HCT116 (cell line): ENCODE measurements at regions not wholly inside any gene's neighbourhood (a gene's known extent, or its start where the extent isn't known, plus 50 kb on each side); places are given as distances from the start of the nearest gene placed in this dataset.

Experiments
- ATAC-seq: fragments of 200-7000 bp; cut with Tn5 transposase; 2 replicates; pipeline ENCODE4 v1.9.1; 2020; ENCODE audit warnings: mild to moderate bottlenecking, moderate library complexity
- BruUV-seq: library from RNA; stranded (reverse); fragments of 400-500 nt; replicated peaks from 2 replicates; lab custom pipeline; 2021; lab: Mats Ljungman, UMichigan
- CTCF ChIA-PET: fragments of 300-600 bp; sonication (Branson Sonifier 250); formaldehyde crosslinking; loops from one replicate; lab custom pipeline; 2021; ENCODE audit warnings: antibody characterized with exemption; lab: Charles Lee
- POLR2A ChIA-PET: fragments of 300-600, 350-600 bp; sonication (Branson Sonifier 250); formaldehyde crosslinking; loops from one replicate; lab custom pipeline; 2021; ENCODE audit warnings: antibody characterized with exemption; lab: Charles Lee
- RAD21 ChIA-PET, 2 experiments: fragments of 300-600 bp; sonication (Branson Sonifier 250); formaldehyde crosslinking; loops; one replicate each; lab custom pipeline; 2023; ENCODE audit warnings: low total read pairs in 2 of 2; ENCODE audit not compliant: uncharacterized antibody in 2 of 2, unreplicated experiment in 2 of 2, low non-redundant PET in 1 of 2; lab: Charles Lee
- DNase-seq: peaks from one replicate; pipeline ENCODE4 v3.0.0-alpha.2; 2010; ENCODE audit warnings: low read depth, low spot score
- H2AFZ ChIP-seq: fragments of 200-600 bp; shearing (Covaris generic), sonication (generic); 2 replicates; pipeline ENCODE4 v1.6.1; 2017; ENCODE audit warnings: low read depth, mixed run types, mixed read lengths, antibody characterized with exemption, low read length; ENCODE audit not compliant: poor library complexity, severe bottlenecking
- H3K27ac ChIP-seq: 2 replicates; pipeline ENCODE4 v1.5.1; 2012; ENCODE audit warnings: low read depth, low read length
- H3K27me3 ChIP-seq: fragments of 200-600 bp; sonication (generic); 2 replicates; pipeline ENCODE4 v1.6.1; 2016; ENCODE audit warnings: mixed run types, low read length, mixed read lengths; ENCODE audit not compliant: insufficient read depth
- H3K36me3 ChIP-seq, 2 experiments: fragments of 200-500 bp in 1 of 2; fragments of 200-600 bp in 1 of 2; sonication (Bioruptor generic) in 1 of 2; sonication (generic) in 1 of 2; 2 replicates each; pipeline versions ENCODE4 v1.5.1 to v1.6.1; 2014 to 2016; ENCODE audit warnings: low read length in 2 of 2, inconsistent platforms in 1 of 2, mixed read lengths in 1 of 2, mixed run types in 1 of 2; ENCODE audit not compliant: insufficient read depth in 2 of 2, control insufficient read depth in 1 of 2
- H3K4me1 ChIP-seq, 2 experiments: fragments of 200-600 bp in 1 of 2; sonication (generic) in 1 of 2; 2 replicates each; pipeline versions ENCODE4 v1.5.1 to v1.6.1; 2012 to 2017; ENCODE audit warnings: low read length in 2 of 2, inconsistent platforms in 1 of 2, mild to moderate bottlenecking in 1 of 2, mixed read lengths in 1 of 2, mixed run types in 1 of 2, moderate library complexity in 1 of 2; ENCODE audit not compliant: insufficient read depth in 2 of 2, control insufficient read depth in 1 of 2
- H3K4me2 ChIP-seq: fragments of 200-600 bp; sonication (generic); 2 replicates; pipeline ENCODE4 v1.6.1; 2017; ENCODE audit warnings: mixed run types, low read length, mixed read lengths
- H3K4me3 ChIP-seq, 2 experiments: fragments of 200-600 bp in 1 of 2; sonication (generic) in 1 of 2; replicated peaks in 1 of 2; 2 replicates each; pipeline ENCODE4 v1.5.1; 2011 to 2016; ENCODE audit warnings: low read length in 2 of 2, control low read depth in 1 of 2, low read depth in 1 of 2, mild to moderate bottlenecking in 1 of 2, mixed read lengths in 1 of 2, mixed run types in 1 of 2
- H3K79me2 ChIP-seq: fragments of 200-600 bp; sonication (generic); 2 replicates; pipeline ENCODE4 v1.6.1; 2017; ENCODE audit warnings: mild to moderate bottlenecking, mixed run types, low read length, moderate library complexity, mixed read lengths; ENCODE audit not compliant: insufficient read depth
- H3K9ac ChIP-seq: fragments of 200-600 bp; sonication (generic); 2 replicates; pipeline ENCODE4 v1.6.1; 2016; ENCODE audit warnings: low read length, mixed read lengths
- H3K9me2 ChIP-seq: fragments of 200-600 bp; sonication (generic), shearing (Covaris generic); 2 replicates; pipeline ENCODE4 v1.6.1; 2017; ENCODE audit warnings: mixed run types, mild to moderate bottlenecking, moderate library complexity; ENCODE audit not compliant: insufficient read depth
- H3K9me3 ChIP-seq, 2 experiments: fragments of 200-500 bp in 1 of 2; fragments of 200-600 bp in 1 of 2; sonication (Bioruptor generic) in 1 of 2; sonication (generic) in 1 of 2; 2 replicates each; pipeline ENCODE4 v1.6.1; 2014 to 2017; ENCODE audit warnings: low read length in 2 of 2, mixed read lengths in 2 of 2, inconsistent platforms in 1 of 2, low read depth in 1 of 2, mild to moderate bottlenecking in 1 of 2, mixed run types in 1 of 2, moderate library complexity in 1 of 2; ENCODE audit not compliant: control insufficient read depth in 1 of 2, insufficient read depth in 1 of 2
- H4K20me1 ChIP-seq: fragments of 200-600 bp; sonication (generic), shearing (Covaris generic); 2 replicates; pipeline ENCODE4 v1.6.1; 2017; ENCODE audit warnings: mixed run types, mild to moderate bottlenecking, moderate library complexity; ENCODE audit not compliant: insufficient read depth
- POLR2A ChIP-seq: IDR thresholded peaks from 2 replicates; pipeline ENCODE4 v1.7.0; 2011; ENCODE audit warnings: borderline replicate concordance; ENCODE audit not compliant: insufficient read depth, insufficient read length; ENCODE audit errors: extremely low read depth
- intact Hi-C: fragments of 100-400 bp; cut with micrococcal nuclease; formaldehyde crosslinking; loops from 2 replicates; pipeline ENCODE4 v1.10.0; 2022
- TF ChIP-seq, protein P1 (sequence below): IDR thresholded peaks from 2 replicates; pipeline ENCODE4 v1.6.1; 2012
- TF ChIP-seq, protein P2 (sequence below), 3 experiments: fragments of 200-600 bp in 1 of 3; sonication (generic) in 1 of 3; IDR thresholded peaks in 2 of 3; conservative IDR thresholded peaks in 1 of 3; 2 replicates each; pipeline ENCODE4 v1.5.1; 2012 to 2017; ENCODE audit warnings: low read depth in 2 of 3, low read length in 2 of 3, antibody characterized with exemption in 1 of 3, borderline replicate concordance in 1 of 3, control low read depth in 1 of 3, mild to moderate bottlenecking in 1 of 3, mixed read lengths in 1 of 3, mixed run types in 1 of 3, moderate library complexity in 1 of 3; ENCODE audit not compliant: insufficient read depth in 1 of 3

DNA sequence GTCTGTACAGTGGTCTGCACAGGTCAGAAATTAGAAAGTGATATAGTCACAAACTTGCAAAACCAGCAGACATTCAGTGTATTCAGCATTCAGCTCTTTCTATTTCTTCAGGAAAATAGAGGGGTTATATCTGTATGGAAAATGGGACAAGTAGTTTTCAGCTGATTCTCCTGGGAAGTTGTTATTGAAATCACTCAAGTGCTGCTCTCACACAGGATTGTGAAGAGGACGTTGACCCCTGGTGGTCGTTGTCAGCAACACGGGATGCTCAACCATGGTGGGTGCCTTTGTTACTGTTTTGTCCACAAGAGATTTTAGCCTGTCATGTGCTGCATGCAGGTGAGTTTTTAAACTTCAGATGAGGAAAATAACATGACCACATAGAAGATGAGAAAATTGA is 981.8 kb downstream of the TMEM121 start:
- H3K4me1 ChIP-seq = no peaks in the 10 kb centered on the region
- intact Hi-C loops = no loop called here
- POLR2A ChIA-PET = no interaction called here
- no peak overlapping the region for H3K4me3 ChIP-seq
- ATAC-seq (no peak), DNase-seq (no peak)
- no peaks in the 10 kb centered on the region for H4K20me1 ChIP-seq
- no peaks in the 10 kb centered on the region for H3K27me3 ChIP-seq
- H3K4me2 ChIP-seq = no peak overlapping the region
- H3K9me2 ChIP-seq = no peaks in the 10 kb centered on the region
- no peaks in the 10 kb centered on the region for H3K36me3 ChIP-seq
- CTCF ChIA-PET = no interaction called here
- RAD21 ChIA-PET = no interaction called here
- no peak for TF ChIP-seq POLR2A
- TF ChIP-seq, protein P1, sequence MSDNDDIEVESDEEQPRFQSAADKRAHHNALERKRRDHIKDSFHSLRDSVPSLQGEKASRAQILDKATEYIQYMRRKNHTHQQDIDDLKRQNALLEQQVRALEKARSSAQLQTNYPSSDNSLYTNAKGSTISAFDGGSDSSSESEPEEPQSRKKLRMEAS = no peak
- no peak overlapping the region for H2AFZ ChIP-seq
- BruUV-seq = no TSS peak
- no peak overlapping the region for H3K27ac ChIP-seq
- peaks cover 3 to 28% of the 10 kb centered on the region in 2 experiments; a peak in 2 of 4 replicates for H3K9me3 ChIP-seq
- H3K9ac ChIP-seq = no peak overlapping the region
- no peaks in the 10 kb centered on the region for H3K79me2 ChIP-seq

DNA sequence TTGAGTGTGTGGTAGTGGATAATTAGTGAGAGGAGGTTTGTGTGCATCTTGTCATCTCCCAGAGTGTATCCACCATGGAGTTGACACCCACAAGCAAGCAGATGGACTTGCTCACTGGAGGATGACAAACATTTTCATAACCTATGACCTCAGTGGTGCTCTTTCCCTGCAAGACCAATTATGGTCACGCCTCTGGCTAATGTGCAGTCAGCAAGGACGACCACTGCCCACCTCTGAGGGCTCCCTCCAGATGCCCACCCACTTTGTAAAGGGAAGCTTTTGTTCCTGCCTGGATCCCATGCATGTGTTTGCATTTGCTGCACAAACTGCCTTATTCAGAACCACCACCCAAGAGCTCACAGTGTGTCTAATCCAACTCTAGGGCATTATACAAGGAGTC is 982.8 kb downstream of the TMEM121 start:
- H2AFZ ChIP-seq = no peak overlapping the region
- H3K4me2 ChIP-seq = no peak overlapping the region
- no TSS peak for BruUV-seq
- POLR2A ChIA-PET = no interaction called here
- no peaks in the 10 kb centered on the region for H3K79me2 ChIP-seq
- RAD21 ChIA-PET = no interaction called here
- peaks cover 3 to 27% of the 10 kb centered on the region in 2 experiments; a peak in 2 of 4 replicates for H3K9me3 ChIP-seq
- H3K27me3 ChIP-seq = no peaks in the 10 kb centered on the region
- CTCF ChIA-PET = no interaction called here
- TF ChIP-seq, protein P2, sequence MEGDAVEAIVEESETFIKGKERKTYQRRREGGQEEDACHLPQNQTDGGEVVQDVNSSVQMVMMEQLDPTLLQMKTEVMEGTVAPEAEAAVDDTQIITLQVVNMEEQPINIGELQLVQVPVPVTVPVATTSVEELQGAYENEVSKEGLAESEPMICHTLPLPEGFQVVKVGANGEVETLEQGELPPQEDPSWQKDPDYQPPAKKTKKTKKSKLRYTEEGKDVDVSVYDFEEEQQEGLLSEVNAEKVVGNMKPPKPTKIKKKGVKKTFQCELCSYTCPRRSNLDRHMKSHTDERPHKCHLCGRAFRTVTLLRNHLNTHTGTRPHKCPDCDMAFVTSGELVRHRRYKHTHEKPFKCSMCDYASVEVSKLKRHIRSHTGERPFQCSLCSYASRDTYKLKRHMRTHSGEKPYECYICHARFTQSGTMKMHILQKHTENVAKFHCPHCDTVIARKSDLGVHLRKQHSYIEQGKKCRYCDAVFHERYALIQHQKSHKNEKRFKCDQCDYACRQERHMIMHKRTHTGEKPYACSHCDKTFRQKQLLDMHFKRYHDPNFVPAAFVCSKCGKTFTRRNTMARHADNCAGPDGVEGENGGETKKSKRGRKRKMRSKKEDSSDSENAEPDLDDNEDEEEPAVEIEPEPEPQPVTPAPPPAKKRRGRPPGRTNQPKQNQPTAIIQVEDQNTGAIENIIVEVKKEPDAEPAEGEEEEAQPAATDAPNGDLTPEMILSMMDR (IDR thresholded peaks at IDR 0.05 in 2 of 3, conservative IDR thresholded peaks at IDR 0.05 in 1 of 3; ENCODE audit: borderline replicate concordance in 1 of 3, insufficient read depth in 1 of 3, low read depth in 2 of 3, low read length in 2 of 3) = no peak
- TF ChIP-seq, all 23 proteins: peak for 0
- no peak for ATAC-seq
- no peak overlapping the region for H3K27ac ChIP-seq
- no peaks in the 10 kb centered on the region for H3K9me2 ChIP-seq
- no peaks in the 10 kb centered on the region for H4K20me1 ChIP-seq
- no peaks in the 10 kb centered on the region for H3K4me1 ChIP-seq
- H3K36me3 ChIP-seq = no peaks in the 10 kb centered on the region
- no peak overlapping the region for H3K9ac ChIP-seq
- H3K4me3 ChIP-seq = no peak overlapping the region
- intact Hi-C loops = no loop called here
- DNase-seq = no peak
